GM23338 (cell line): ENCODE measurements at regions not wholly inside any gene's neighbourhood (a gene's known extent, or its start where the extent isn't known, plus 50 kb on each side); places are given as distances from the start of the nearest gene placed in this dataset.

Source experiments
- ATAC-seq: fragments of 200-7000 bp; cut with Tn5 transposase; 3 replicates; pipeline ENCODE4 v1.9.1; 2020
- DNase-seq: peaks from one replicate; pipeline ENCODE4 v3.0.0-alpha.2; 2015; ENCODE audit warnings: low spot score
- H2AFZ ChIP-seq: fragments of 200-600 bp; sonication (generic); 2 replicates; pipeline ENCODE4 v1.8.0; 2016; ENCODE audit warnings: antibody characterized with exemption, mild to moderate bottlenecking, moderate library complexity
- H3F3A ChIP-seq: fragments of 200-600 bp; sonication (generic); replicated peaks from 2 replicates; pipeline ENCODE4 v1.8.0; 2017; ENCODE audit warnings: antibody characterized with exemption, mixed run types, low read depth
- H3K27ac ChIP-seq: fragments of 200-600 bp; sonication (generic); 2 replicates; pipeline ENCODE4 v1.6.1; 2016; ENCODE audit warnings: low read depth
- H3K27me3 ChIP-seq: fragments of 200-600 bp; sonication (generic); 2 replicates; pipeline ENCODE4 v1.8.0; 2016; ENCODE audit warnings: mild to moderate bottlenecking, mixed run types, moderate library complexity; ENCODE audit not compliant: insufficient read depth
- H3K36me3 ChIP-seq: fragments of 200-600 bp; sonication (generic); 2 replicates; pipeline ENCODE4 v1.8.0; 2016; ENCODE audit warnings: mild to moderate bottlenecking; ENCODE audit not compliant: insufficient read depth
- H3K4me1 ChIP-seq: fragments of 200-600 bp; sonication (generic); 2 replicates; pipeline ENCODE4 v1.8.0; 2016; ENCODE audit warnings: mild to moderate bottlenecking, moderate library complexity; ENCODE audit not compliant: insufficient read depth
- H3K4me2 ChIP-seq: fragments of 200-600 bp; sonication (generic); 2 replicates; pipeline ENCODE4 v1.7.1; 2017; ENCODE audit warnings: mixed run types
- H3K4me3 ChIP-seq: fragments of 200-600 bp; sonication (generic); 2 replicates; pipeline ENCODE4 v1.6.1; 2016; ENCODE audit warnings: mixed run types
- H3K79me2 ChIP-seq: fragments of 200-600 bp; sonication (generic); replicated peaks from 2 replicates; pipeline ENCODE4 v1.8.0; 2017; ENCODE audit warnings: mild to moderate bottlenecking; ENCODE audit not compliant: insufficient read depth
- H3K9me2 ChIP-seq: fragments of 200-600 bp; sonication (generic); 2 replicates; pipeline ENCODE4 v1.8.0; 2017; ENCODE audit not compliant: insufficient read depth
- H4K20me1 ChIP-seq: fragments of 200-600 bp; sonication (generic); replicated peaks from 2 replicates; pipeline ENCODE4 v1.8.0; 2017; ENCODE audit warnings: mild to moderate bottlenecking; ENCODE audit not compliant: insufficient read depth
- H3K27ac Mint-ChIP-seq: 2 replicates; pipeline ENCODE4 v1.8.0; 2020; ENCODE audit warnings: inconsistent platforms, mild to moderate bottlenecking, moderate library complexity, mixed read lengths
- H3K27me3 Mint-ChIP-seq: 3 replicates; pipeline ENCODE4 v1.8.0; 2022; ENCODE audit warnings: low read depth, mild to moderate bottlenecking, moderate library complexity, mixed read lengths, inconsistent platforms; ENCODE audit not compliant: insufficient read depth, poor library complexity
- H3K36me3 Mint-ChIP-seq: 3 replicates; pipeline ENCODE4 v1.8.0; 2021; ENCODE audit warnings: low read depth, mild to moderate bottlenecking, inconsistent platforms, moderate library complexity, mixed read lengths
- H3K4me1 Mint-ChIP-seq: 3 replicates; pipeline ENCODE4 v1.8.0; 2020; ENCODE audit warnings: mild to moderate bottlenecking, inconsistent platforms, mixed read lengths
- H3K4me3 Mint-ChIP-seq: 3 replicates; pipeline ENCODE4 v1.8.0; 2021; ENCODE audit warnings: moderate library complexity, mild to moderate bottlenecking, inconsistent platforms, mixed read lengths
- H3K9me3 Mint-ChIP-seq: 3 replicates; pipeline ENCODE4 v1.8.0; 2020; ENCODE audit warnings: moderate library complexity, mild to moderate bottlenecking, inconsistent platforms, mixed read lengths
- CREB1 ChIP-seq: fragments of 250-450 bp; sonication (Bioruptor Pico); IDR thresholded peaks from 2 replicates; pipeline ENCODE4 v1.5.0; 2020; ENCODE audit warnings: low read depth, mild to moderate bottlenecking, moderate library complexity
- CTCF ChIP-seq, 2 experiments: fragments of 200-600 bp in 1 of 2; sonication (generic) in 1 of 2; conservative IDR thresholded peaks; 2 replicates each; pipeline versions ENCODE4 v1.5.1 to v1.6.1; 2016 to 2017; ENCODE audit warnings: antibody characterized with exemption in 2 of 2, low read depth in 2 of 2, mild to moderate bottlenecking in 2 of 2, moderate library complexity in 1 of 2
- ETS1 ChIP-seq: IDR thresholded peaks from 2 replicates; pipeline ENCODE4 v1.6.1; 2016; ENCODE audit warnings: antibody characterized with exemption
- EZH2 ChIP-seq: fragments of 200-600 bp; sonication (generic); IDR thresholded peaks from one replicate; pipeline ENCODE4 v1.8.0; 2017; ENCODE audit warnings: antibody characterized with exemption, mild to moderate bottlenecking, low read depth; ENCODE audit not compliant: unreplicated experiment
- EZH2phosphoT487 ChIP-seq: fragments of 200-600 bp; sonication (generic); IDR thresholded peaks from one replicate; pipeline ENCODE4 v1.8.1; 2018; ENCODE audit warnings: antibody characterized with exemption; ENCODE audit not compliant: unreplicated experiment
- JUNB ChIP-seq: IDR thresholded peaks from one replicate; pipeline ENCODE4 v1.6.1; 2016; ENCODE audit warnings: antibody characterized with exemption; ENCODE audit not compliant: unreplicated experiment
- POLR2AphosphoS5 ChIP-seq: IDR thresholded peaks from 2 replicates; pipeline ENCODE4 v1.6.1; 2016; ENCODE audit warnings: antibody characterized with exemption, low read depth
- REST ChIP-seq: IDR thresholded peaks from one replicate; pipeline ENCODE4 v1.6.1; 2018; ENCODE audit warnings: antibody characterized with exemption; ENCODE audit not compliant: unreplicated experiment
- STAT1 ChIP-seq: IDR thresholded peaks from one replicate; pipeline ENCODE4 v1.6.1; 2016; ENCODE audit warnings: antibody characterized with exemption; ENCODE audit not compliant: unreplicated experiment
- ZNF114 ChIP-seq: fragments of 250-450 bp; sonication (Bioruptor Pico); IDR thresholded peaks from 2 replicates; pipeline ENCODE4 v1.5.0; 2020; ENCODE audit warnings: mild to moderate bottlenecking, moderate library complexity
- ZNF331 ChIP-seq: fragments of 250-450 bp; sonication (Bioruptor Pico); IDR thresholded peaks from 2 replicates; pipeline ENCODE4 v1.5.0; 2020; ENCODE audit warnings: low read depth, mild to moderate bottlenecking, moderate library complexity
- ZNF462 ChIP-seq: fragments of 250-450 bp; sonication (Bioruptor Pico); IDR thresholded peaks from 2 replicates; pipeline ENCODE4 v1.5.0; 2020; ENCODE audit warnings: mild to moderate bottlenecking, moderate library complexity

GRCh38 chr4:19807505-19807904 lies 444.2 kb upstream of the SLIT2 start (continued):
- TF ChIP-seq ZNF462 (CRISPR knock-in tag) (no peak), ZNF114 (CRISPR knock-in tag) (no peak), STAT1 (no peak), EZH2phosphoT487 (no peak), ETS1 (no peak)

- Mint-ChIP-seq H3K36me3 (no peaks in the 10 kb centered on the region), H3K27ac (no peak overlapping the region), H3K9me3 (no peaks in the 10 kb centered on the region), H3K4me1 (no peaks in the 10 kb centered on the region), H3K27me3 (no peaks in the 10 kb centered on the region), H3K4me3 (no peak overlapping the region)
- H3K36me3 ChIP-seq = no peaks in the 10 kb centered on the region
- no peaks in the 10 kb centered on the region for H3K79me2 ChIP-seq
- no peak overlapping the region for H3K27ac ChIP-seq
- DNase-seq (no peak), ATAC-seq (no peak)
- H3K4me2 ChIP-seq = no peak overlapping the region
- H3F3A ChIP-seq = no peaks in the 10 kb centered on the region
- no peaks in the 10 kb centered on the region for H3K27me3 ChIP-seq
- no peak overlapping the region for H2AFZ ChIP-seq
- H3K4me3 ChIP-seq = no peak overlapping the region
- H4K20me1 ChIP-seq = no peaks in the 10 kb centered on the region
- no peaks in the 10 kb centered on the region for H3K9me2 ChIP-seq
- no peaks in the 10 kb centered on the region for H3K4me1 ChIP-seq
- TF ChIP-seq ZNF331 (CRISPR knock-in tag) (no peak), STAT1 (no peak), EZH2 (no peak), CTCF (conservative IDR thresholded peaks at IDR 0.05; ENCODE audit: low read depth in 2 of 2) (no peak), POLR2AphosphoS5 (no peak), ETS1 (no peak), JUNB (no peak), CREB1 (CRISPR knock-in tag) (no peak), ZNF114 (CRISPR knock-in tag) (no peak), REST (no peak), EZH2phosphoT487 (no peak)
Observed at GRCh38 chr4:19806865-19807264, 444.8 kb upstream of the SLIT2 start.
